PC-9 (cell line): ENCODE measurements at regions not wholly inside any gene's neighbourhood (a gene's known extent, or its start where the extent isn't known, plus 50 kb on each side); places are given as distances from the start of the nearest gene placed in this dataset.

Experiments
- BruUV-seq: library from RNA; stranded (reverse); fragments of 400-500 nt; replicated peaks from 2 replicates; lab custom pipeline; 2021; lab: Mats Ljungman, UMichigan
- CTCF ChIA-PET: fragments of 300-600 bp; sonication (Branson Sonifier 250); formaldehyde crosslinking; loops from one replicate; lab custom pipeline; 2022; ENCODE audit warnings: antibody characterized with exemption; lab: Charles Lee
- POLR2A ChIA-PET: fragments of 300-600 bp; sonication (Branson Sonifier 250); formaldehyde crosslinking; loops from one replicate; lab custom pipeline; 2022; ENCODE audit warnings: antibody characterized with exemption; ENCODE audit not compliant: unreplicated experiment; lab: Charles Lee
- DNase-seq, 2 experiments: peaks; one replicate each; pipeline versions ENCODE4 v3.0.0 to v3.0.0-alpha.2; 2015 to 2022; ENCODE audit warnings: mixed read lengths in 1 of 2
- H2AFZ ChIP-seq: fragments of 200-600 bp; sonication (generic); 2 replicates; pipeline ENCODE4 v1.8.1; 2017; ENCODE audit warnings: antibody characterized with exemption
- H3F3A ChIP-seq: fragments of 200-600 bp; sonication (generic); 2 replicates; pipeline ENCODE4 v1.8.1; 2017; ENCODE audit warnings: antibody characterized with exemption, mild to moderate bottlenecking, low read depth; ENCODE audit not compliant: insufficient read depth
- H3K27ac ChIP-seq: fragments of 200-600 bp; sonication (generic); 2 replicates; pipeline ENCODE4 v1.6.1; 2016; ENCODE audit warnings: mixed run types
- H3K27me3 ChIP-seq: fragments of 200-600 bp; sonication (generic); 2 replicates; pipeline ENCODE4 v1.6.1; 2016; ENCODE audit warnings: low read depth, mixed run types; ENCODE audit not compliant: insufficient read depth
- H3K36me3 ChIP-seq: fragments of 200-600 bp; sonication (generic); 2 replicates; pipeline ENCODE4 v1.6.1; 2016; ENCODE audit warnings: low read depth, mixed run types
- H3K4me1 ChIP-seq: fragments of 200-600 bp; sonication (generic); replicated peaks from 2 replicates; pipeline ENCODE4 v1.6.1; 2016; ENCODE audit warnings: mixed run types; ENCODE audit not compliant: insufficient read depth
- H3K4me2 ChIP-seq: fragments of 200-600 bp; sonication (generic); 2 replicates; pipeline ENCODE4 v1.6.1; 2017; ENCODE audit warnings: mixed run types
- H3K4me3 ChIP-seq: fragments of 200-600 bp; sonication (generic); 2 replicates; pipeline ENCODE4 v1.6.1; 2016; ENCODE audit warnings: mixed run types
- H3K79me2 ChIP-seq: fragments of 200-600 bp; sonication (generic); 2 replicates; pipeline ENCODE4 v1.6.1; 2017; ENCODE audit warnings: low read depth, mixed run types
- H3K9me2 ChIP-seq: fragments of 200-600 bp; sonication (generic); 2 replicates; pipeline ENCODE4 v1.8.1; 2017; ENCODE audit warnings: mild to moderate bottlenecking; ENCODE audit not compliant: insufficient read depth
- H3K9me3 ChIP-seq: fragments of 200-600 bp; sonication (generic); 2 replicates; pipeline ENCODE4 v1.8.1; 2016; ENCODE audit warnings: low read depth; ENCODE audit not compliant: insufficient read depth
- H4K20me1 ChIP-seq: fragments of 200-600 bp; sonication (generic); 2 replicates; pipeline ENCODE4 v1.8.1; 2017; ENCODE audit not compliant: insufficient read depth
- CTCF ChIP-seq: fragments of 200-600 bp; sonication (generic); conservative IDR thresholded peaks from 2 replicates; pipeline ENCODE4 v1.6.1; 2017; ENCODE audit warnings: mixed run types, antibody characterized with exemption, mild to moderate bottlenecking, moderate library complexity
- EZH2 ChIP-seq: fragments of 200-600 bp; sonication (generic); IDR thresholded peaks from 2 replicates; pipeline ENCODE4 v1.8.0; 2017; ENCODE audit warnings: antibody characterized with exemption, low read depth
- intact Hi-C: fragments of 100-400 bp; cut with micrococcal nuclease; formaldehyde crosslinking; loops from one replicate; pipeline ENCODE4 v1.10.0; 2022; ENCODE audit not compliant: unreplicated experiment

GRCh38 chr13:66224663-66225062 is 1005.5 kb downstream of the PCDH9 start:
- H4K20me1 ChIP-seq: no peaks in the 10 kb centered on the region
- H3K27ac ChIP-seq: no peak overlapping the region
- BruUV-seq: no TSS peak
- no peaks in the 10 kb centered on the region for H3K9me3 ChIP-seq
- intact Hi-C loops: no loop called here
- no peak overlapping the region for H2AFZ ChIP-seq
- POLR2A ChIA-PET: no interaction called here
- no peaks in the 10 kb centered on the region for H3K36me3 ChIP-seq
- no peak overlapping the region for H3K4me2 ChIP-seq
- TF ChIP-seq EZH2: no peak
- no peak for TF ChIP-seq CTCF
- H3K27me3 ChIP-seq: no peaks in the 10 kb centered on the region
- no peaks in the 10 kb centered on the region for H3F3A ChIP-seq
- CTCF ChIA-PET: no interaction called here
- no peak overlapping the region for H3K4me3 ChIP-seq
- no peaks in the 10 kb centered on the region for H3K9me2 ChIP-seq
- no peaks in the 10 kb centered on the region for H3K79me2 ChIP-seq
- H3K4me1 ChIP-seq: no peaks in the 10 kb centered on the region
- DNase-seq: no peak

- TF ChIP-seq CTCF (no peak), EZH2 (no peak)
- BruUV-seq: no TSS peak
Observed at GRCh38 chr13:66222926-66223325, 1007.2 kb downstream of the PCDH9 start.

GRCh38 chr13:66222127-66222526 is 1008.0 kb downstream of the PCDH9 start:
- POLR2A ChIA-PET: no interaction called here
- no peak overlapping the region for H3K4me3 ChIP-seq
- DNase-seq: no peak
- H3K27me3 ChIP-seq: no peaks in the 10 kb centered on the region
- CTCF ChIA-PET: no interaction called here
- H3F3A ChIP-seq: no peaks in the 10 kb centered on the region
- no peaks in the 10 kb centered on the region for H3K79me2 ChIP-seq
- H2AFZ ChIP-seq: no peak overlapping the region
- no peaks in the 10 kb centered on the region for H3K9me3 ChIP-seq
- TF ChIP-seq EZH2 (no peak), CTCF (no peak)
- H3K4me1 ChIP-seq: no peaks in the 10 kb centered on the region
- no peaks in the 10 kb centered on the region for H3K36me3 ChIP-seq
- no peaks in the 10 kb centered on the region for H3K9me2 ChIP-seq
- no peak overlapping the region for H3K27ac ChIP-seq
- no TSS peak for BruUV-seq
- no peak overlapping the region for H3K4me2 ChIP-seq
- intact Hi-C loops: no loop called here
- H4K20me1 ChIP-seq: no peaks in the 10 kb centered on the region

More at GRCh38 chr13:66222926-66223325, 1007.2 kb downstream of the PCDH9 start:
- Histone ChIP-seq H2AFZ (no peak overlapping the region), H3K79me2 (no peaks in the 10 kb centered on the region), H4K20me1 (no peaks in the 10 kb centered on the region), H3K9me2 (no peaks in the 10 kb centered on the region), H3K27me3 (no peaks in the 10 kb centered on the region), H3K9me3 (no peaks in the 10 kb centered on the region), H3K4me1 (no peaks in the 10 kb centered on the region), H3K27ac (no peak overlapping the region), H3F3A (no peaks in the 10 kb centered on the region), H3K4me2 (no peak overlapping the region), H3K36me3 (no peaks in the 10 kb centered on the region), H3K4me3 (no peak overlapping the region)
- intact Hi-C loops: no loop called here
- no peak for DNase-seq
- CTCF ChIA-PET: no interaction called here
- POLR2A ChIA-PET: no interaction called here
